ENCODE measurements at regions not wholly inside any gene's neighbourhood (a gene's known extent, or its start where the extent isn't known, plus 50 kb on each side); places are given as distances from the start of the nearest gene placed in this dataset.

DNA sequence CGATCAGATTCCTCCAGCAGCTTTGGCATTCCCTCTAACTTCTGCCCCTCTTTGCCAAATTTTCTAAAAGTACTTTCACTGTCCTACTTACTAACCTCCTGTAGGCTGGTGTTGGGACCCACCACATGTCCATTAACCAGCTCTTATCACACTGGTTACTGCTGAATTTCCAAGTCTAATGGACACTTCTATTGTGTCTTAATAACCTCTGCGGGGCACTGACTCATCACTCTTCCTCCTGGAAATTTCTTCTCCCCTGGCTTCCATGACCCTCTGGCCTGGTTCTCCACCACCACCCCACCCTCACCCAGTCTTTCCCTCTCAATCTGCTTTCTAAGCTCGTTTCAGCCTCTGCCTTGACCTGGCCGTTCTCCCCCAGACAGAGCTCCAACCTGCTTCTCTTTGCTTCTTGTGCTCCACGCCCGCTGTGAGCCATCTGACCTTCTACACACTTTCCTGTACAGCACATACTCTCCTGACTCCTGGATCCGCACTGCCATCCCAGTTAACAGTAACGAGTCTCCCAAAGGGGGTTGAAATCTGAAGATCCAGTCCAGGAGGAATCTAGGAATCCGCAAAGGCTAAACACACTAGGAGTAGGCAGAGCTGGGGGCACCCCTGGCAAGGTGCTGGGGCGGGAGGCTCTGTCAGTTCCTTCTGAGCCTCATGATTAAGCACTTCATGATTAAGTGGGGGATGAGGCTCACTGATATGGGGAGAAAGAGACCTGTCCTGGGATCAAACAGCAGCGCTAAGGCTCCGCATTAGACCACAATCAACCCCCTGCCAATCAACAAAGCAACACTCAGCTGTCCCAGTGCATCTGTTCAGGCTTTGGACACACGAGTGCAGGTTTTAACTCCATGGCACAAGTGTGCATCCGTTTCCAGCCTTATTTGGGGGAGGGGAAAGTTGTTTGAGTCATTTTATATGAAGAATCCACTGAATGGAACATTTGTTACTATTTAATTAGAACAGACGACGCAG lies 146.3 kb downstream of the LY86 start:
- no TSS peak for BruUV-seq (replicated peaks)
- no peak for FAIRE-seq
- no peak for TF ChIP-seq SMAD4 (CRISPR knock-in tag; conservative IDR thresholded peaks at IDR 0.05)
- TF ChIP-seq KDM5B (IDR thresholded peaks at IDR 0.05; ENCODE audit: insufficient replicate concordance, low read depth, low read length), result no peak
- TF ChIP-seq, protein P1, sequence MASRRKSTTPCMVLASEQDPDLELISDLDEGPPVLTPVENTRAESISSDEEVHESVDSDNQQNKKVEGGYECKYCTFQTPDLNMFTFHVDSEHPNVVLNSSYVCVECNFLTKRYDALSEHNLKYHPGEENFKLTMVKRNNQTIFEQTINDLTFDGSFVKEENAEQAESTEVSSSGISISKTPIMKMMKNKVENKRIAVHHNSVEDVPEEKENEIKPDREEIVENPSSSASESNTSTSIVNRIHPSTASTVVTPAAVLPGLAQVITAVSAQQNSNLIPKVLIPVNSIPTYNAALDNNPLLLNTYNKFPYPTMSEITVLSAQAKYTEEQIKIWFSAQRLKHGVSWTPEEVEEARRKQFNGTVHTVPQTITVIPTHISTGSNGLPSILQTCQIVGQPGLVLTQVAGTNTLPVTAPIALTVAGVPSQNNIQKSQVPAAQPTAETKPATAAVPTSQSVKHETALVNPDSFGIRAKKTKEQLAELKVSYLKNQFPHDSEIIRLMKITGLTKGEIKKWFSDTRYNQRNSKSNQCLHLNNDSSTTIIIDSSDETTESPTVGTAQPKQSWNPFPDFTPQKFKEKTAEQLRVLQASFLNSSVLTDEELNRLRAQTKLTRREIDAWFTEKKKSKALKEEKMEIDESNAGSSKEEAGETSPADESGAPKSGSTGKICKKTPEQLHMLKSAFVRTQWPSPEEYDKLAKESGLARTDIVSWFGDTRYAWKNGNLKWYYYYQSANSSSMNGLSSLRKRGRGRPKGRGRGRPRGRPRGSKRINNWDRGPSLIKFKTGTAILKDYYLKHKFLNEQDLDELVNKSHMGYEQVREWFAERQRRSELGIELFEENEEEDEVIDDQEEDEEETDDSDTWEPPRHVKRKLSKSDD (conservative IDR thresholded peaks at IDR 0.05; ENCODE audit: low read length), result no peak
- no peak for TF ChIP-seq YY1 (IDR thresholded peaks at IDR 0.05; ENCODE audit: borderline replicate concordance in 1 of 3, control insufficient read depth in 1 of 3, extremely low read depth in 1 of 3, insufficient read depth in 3 of 3, insufficient read length in 1 of 3, insufficient replicate concordance in 2 of 3, low read depth in 1 of 3, low read length in 2 of 3)
- TF ChIP-seq CREB1 (IDR thresholded peaks at IDR 0.05), result no peak
- TF ChIP-seq CREB1 (CRISPR knock-in tag; IDR thresholded peaks at IDR 0.05), result no peak
- TF ChIP-seq, protein P2, sequence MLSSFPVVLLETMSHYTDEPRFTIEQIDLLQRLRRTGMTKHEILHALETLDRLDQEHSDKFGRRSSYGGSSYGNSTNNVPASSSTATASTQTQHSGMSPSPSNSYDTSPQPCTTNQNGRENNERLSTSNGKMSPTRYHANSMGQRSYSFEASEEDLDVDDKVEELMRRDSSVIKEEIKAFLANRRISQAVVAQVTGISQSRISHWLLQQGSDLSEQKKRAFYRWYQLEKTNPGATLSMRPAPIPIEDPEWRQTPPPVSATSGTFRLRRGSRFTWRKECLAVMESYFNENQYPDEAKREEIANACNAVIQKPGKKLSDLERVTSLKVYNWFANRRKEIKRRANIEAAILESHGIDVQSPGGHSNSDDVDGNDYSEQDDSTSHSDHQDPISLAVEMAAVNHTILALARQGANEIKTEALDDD (IDR thresholded peaks at IDR 0.05), result peak; percentile 39; the same call in 1 of the 2 replicates
- no peak for TF ChIP-seq KDM2B (CRISPR knock-in tag; IDR thresholded peaks at IDR 0.05)
- TF ChIP-seq ZNF561 (CRISPR knock-in tag; conservative IDR thresholded peaks at IDR 0.05), result no peak
- TF ChIP-seq, protein P3, sequence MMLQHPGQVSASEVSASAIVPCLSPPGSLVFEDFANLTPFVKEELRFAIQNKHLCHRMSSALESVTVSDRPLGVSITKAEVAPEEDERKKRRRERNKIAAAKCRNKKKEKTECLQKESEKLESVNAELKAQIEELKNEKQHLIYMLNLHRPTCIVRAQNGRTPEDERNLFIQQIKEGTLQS (IDR thresholded peaks at IDR 0.05), result peak; percentile 43
- TF ChIP-seq, protein P3 (CRISPR knock-in tag; conservative IDR thresholded peaks at IDR 0.05), result no peak
- TF ChIP-seq, protein P4, sequence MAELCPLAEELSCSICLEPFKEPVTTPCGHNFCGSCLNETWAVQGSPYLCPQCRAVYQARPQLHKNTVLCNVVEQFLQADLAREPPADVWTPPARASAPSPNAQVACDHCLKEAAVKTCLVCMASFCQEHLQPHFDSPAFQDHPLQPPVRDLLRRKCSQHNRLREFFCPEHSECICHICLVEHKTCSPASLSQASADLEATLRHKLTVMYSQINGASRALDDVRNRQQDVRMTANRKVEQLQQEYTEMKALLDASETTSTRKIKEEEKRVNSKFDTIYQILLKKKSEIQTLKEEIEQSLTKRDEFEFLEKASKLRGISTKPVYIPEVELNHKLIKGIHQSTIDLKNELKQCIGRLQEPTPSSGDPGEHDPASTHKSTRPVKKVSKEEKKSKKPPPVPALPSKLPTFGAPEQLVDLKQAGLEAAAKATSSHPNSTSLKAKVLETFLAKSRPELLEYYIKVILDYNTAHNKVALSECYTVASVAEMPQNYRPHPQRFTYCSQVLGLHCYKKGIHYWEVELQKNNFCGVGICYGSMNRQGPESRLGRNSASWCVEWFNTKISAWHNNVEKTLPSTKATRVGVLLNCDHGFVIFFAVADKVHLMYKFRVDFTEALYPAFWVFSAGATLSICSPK (IDR thresholded peaks at IDR 0.05; ENCODE audit: borderline replicate concordance), result no peak
- TF ChIP-seq ZNF316 (IDR thresholded peaks at IDR 0.05), result peak; percentile 9; the same call in 1 of the 2 replicates
- TF ChIP-seq ZNF584 (CRISPR knock-in tag; IDR thresholded peaks at IDR 0.05; ENCODE audit: low read depth), result 0 out of 2 replicates have a peak, but pooled peaks have one; percentile 12

More for the DNA sequence above, 146.3 kb downstream of the LY86 start:
- Histone ChIP-seq H3K79me2 (ENCODE audit: control insufficient read depth, insufficient read depth, low read length) (no peaks in the 10 kb centered on the region), H3K27ac (ENCODE audit: extremely low read depth, low read depth, low read length) (no peak overlapping the region), H3K9me3 (replicated peaks; ENCODE audit: control insufficient read depth, insufficient read depth, low read depth, low read length) (no peaks in the 10 kb centered on the region), H3K27me3 (ENCODE audit: control insufficient read depth in 2 of 2, insufficient read depth in 2 of 2, low read length in 2 of 2) (no peaks in the 10 kb centered on the region; a peak in 1 of 5 replicates), H2AFZ (ENCODE audit: low read depth, low read length) (peak overlapping the region; percentile 60), H3K9me1 (ENCODE audit: control insufficient read depth, insufficient read depth, low read length) (no peaks in the 10 kb centered on the region), H3K4me3 (no peak overlapping the region), H4K20me1 (replicated peaks; ENCODE audit: control insufficient read depth, insufficient read depth, low read length) (no peaks in the 10 kb centered on the region), H3K4me1 (replicated peaks in 1 of 2; ENCODE audit: control insufficient read depth in 2 of 2, insufficient read depth in 2 of 2, low read length in 2 of 2) (peaks cover 21 to 22% of the 10 kb centered on the region in 2 experiments; a peak in 4 of 5 replicates), H3K36me3 (ENCODE audit: control insufficient read depth, insufficient read depth, low read length) (no peaks in the 10 kb centered on the region), H3K4me2 (ENCODE audit: insufficient read depth, low read length) (no peak overlapping the region), H3K9ac (ENCODE audit: insufficient read depth in 1 of 2, low read depth in 2 of 2, low read length in 2 of 2) (peak overlapping the region in 1 of 2 experiments; percentile 11; a peak in 1 of 4 replicates)
- WGBS (ENCODE audit: insufficient coverage, low coverage, missing lambda C conversion rate), result 36% methylated on average over 16 of the region's 16 CpGs
- in situ Hi-C loops (cut with MboI) (no loop called here), intact Hi-C loops (cut with micrococcal nuclease) (no loop called here)
- ChIA-PET POLR2A (interaction anchor here (0.6 to 1.5 kb wide), 6 partner anchors 14 to 369 kb away, joined by 3 to 5 read pairs (median 3); no protein-coding TSS in a partner anchor), CTCF (ENCODE audit: low intra/inter-chr PET ratio) (no interaction called here)
- ATAC-seq, result no peak
- no peak for DNase-seq (ENCODE audit: extremely low read depth in 1 of 4, low spot score in 3 of 4)

Measured in K562 (cell line).